ENCODE measurements at regions not wholly inside any gene's neighbourhood (a gene's known extent, or its start where the extent isn't known, plus 50 kb on each side); places are given as distances from the start of the nearest gene placed in this dataset.
A peak's percentile ranks its signal among the peaks of the same experiment; 100 is the strongest.
"Not testable (repeated sequence)": the region's sequence is repeated elsewhere in the genome, so short reads cannot be mapped to it uniquely, and the experiment has no call there.

GRCh38 chr7:113013761-113014449 is 72.7 kb downstream of the GPR85 start:
- no peaks in the 10 kb centered on the region for H3K9me3 ChIP-seq (ENCODE audit: control insufficient read depth in 4 of 4, insufficient read depth in 3 of 4, low read length in 3 of 4)
- no peaks in the 10 kb centered on the region for H3K4me1 ChIP-seq (ENCODE audit: control insufficient read depth in 5 of 5, insufficient read depth in 5 of 5, low read length in 5 of 5)
- H3K9ac ChIP-seq (ENCODE audit: insufficient read depth in 1 of 2, low read length in 2 of 2): no peak overlapping the region
- H3K36me3 ChIP-seq (ENCODE audit: control insufficient read depth in 4 of 4, insufficient read depth in 4 of 4, low read length in 4 of 4): no peaks in the 10 kb centered on the region
- no peak overlapping the region for H3K27ac ChIP-seq (ENCODE audit: low read depth in 1 of 2, low read length in 1 of 2)
- H3K27me3 ChIP-seq (ENCODE audit: control insufficient read depth in 3 of 3, insufficient read depth in 3 of 3, low read length in 2 of 3): no peaks in the 10 kb centered on the region
- DNase-seq (no peak), ATAC-seq (ENCODE audit: insufficient read depth, low FRiP score) (no peak)
- no peak for TF ChIP-seq CTCF (IDR thresholded peaks at IDR 0.05; ENCODE audit: control extremely low read depth, extremely low read depth)
- no peak overlapping the region for H3K4me3 ChIP-seq

GRCh38 chr7:113012862-113013261 is 73.8 kb downstream of the GPR85 start:
- not testable (repeated sequence) for H3K36me3 ChIP-seq (ENCODE audit: control insufficient read depth in 4 of 4, insufficient read depth in 4 of 4, low read length in 4 of 4); H3K27me3 ChIP-seq (ENCODE audit: control insufficient read depth in 3 of 3, insufficient read depth in 3 of 3, low read length in 2 of 3); H3K9me3 ChIP-seq (ENCODE audit: control insufficient read depth in 4 of 4, insufficient read depth in 3 of 4, low read length in 3 of 4); ATAC-seq (ENCODE audit: insufficient read depth, low FRiP score); DNase-seq; H3K4me3 ChIP-seq; H3K9ac ChIP-seq (ENCODE audit: insufficient read depth in 1 of 2, low read length in 2 of 2); H3K4me1 ChIP-seq (ENCODE audit: control insufficient read depth in 5 of 5, insufficient read depth in 5 of 5, low read length in 5 of 5); H3K27ac ChIP-seq (ENCODE audit: low read depth in 1 of 2, low read length in 1 of 2)
- 94 to 96% methylated on average over 1 of the region's 1 CpG for WGBS, 2 donors

GRCh38 chr7:113010377-113010776 is 76.2 kb downstream of the GPR85 start:
- Histone ChIP-seq H3K4me3 (no peak overlapping the region), H3K36me3 (ENCODE audit: control insufficient read depth in 4 of 4, insufficient read depth in 4 of 4, low read length in 4 of 4) (no peaks in the 10 kb centered on the region), H3K9me3 (ENCODE audit: control insufficient read depth in 4 of 4, insufficient read depth in 3 of 4, low read length in 3 of 4) (no peaks in the 10 kb centered on the region), H3K9ac (ENCODE audit: insufficient read depth in 1 of 2, low read length in 2 of 2) (no peak overlapping the region), H3K27me3 (ENCODE audit: control insufficient read depth in 3 of 3, insufficient read depth in 3 of 3, low read length in 2 of 3) (no peaks in the 10 kb centered on the region), H3K27ac (ENCODE audit: low read depth in 1 of 2, low read length in 1 of 2) (peak overlapping the region in 1 of 2 donors; percentile 4), H3K4me1 (ENCODE audit: control insufficient read depth in 5 of 5, insufficient read depth in 5 of 5, low read length in 5 of 5) (no peaks in the 10 kb centered on the region)
- no peak for ATAC-seq (ENCODE audit: insufficient read depth, low FRiP score)
- DNase-seq: no peak
- TF ChIP-seq CTCF (IDR thresholded peaks at IDR 0.05; ENCODE audit: control extremely low read depth, extremely low read depth): no peak

GRCh38 chr7:113008755-113009154 is 77.9 kb downstream of the GPR85 start:
- DNase-seq (no peak), ATAC-seq (ENCODE audit: insufficient read depth, low FRiP score) (no peak)
- no peak overlapping the region for H3K9ac ChIP-seq (ENCODE audit: insufficient read depth in 1 of 2, low read length in 2 of 2)
- TF ChIP-seq CTCF (IDR thresholded peaks at IDR 0.05; ENCODE audit: control extremely low read depth, extremely low read depth): no peak
- H3K4me3 ChIP-seq: no peak overlapping the region
- H3K27me3 ChIP-seq (ENCODE audit: control insufficient read depth in 3 of 3, insufficient read depth in 3 of 3, low read length in 2 of 3): no peaks in the 10 kb centered on the region
- no peaks in the 10 kb centered on the region for H3K36me3 ChIP-seq (ENCODE audit: control insufficient read depth in 4 of 4, insufficient read depth in 4 of 4, low read length in 4 of 4)
- H3K27ac ChIP-seq (ENCODE audit: low read depth in 1 of 2, low read length in 1 of 2): no peak overlapping the region
- no peaks in the 10 kb centered on the region for H3K4me1 ChIP-seq (ENCODE audit: control insufficient read depth in 5 of 5, insufficient read depth in 5 of 5, low read length in 5 of 5)
- no peaks in the 10 kb centered on the region for H3K9me3 ChIP-seq (ENCODE audit: control insufficient read depth in 4 of 4, insufficient read depth in 3 of 4, low read length in 3 of 4)
- WGBS, 2 donors: 92 to 94% methylated on average over 5 of the region's 5 CpGs
